DOHH2 (cell line): ENCODE measurements at regions not wholly inside any gene's neighbourhood (a gene's known extent, or its start where the extent isn't known, plus 50 kb on each side); places are given as distances from the start of the nearest gene placed in this dataset.

Experiments
- H3F3A ChIP-seq: fragments of 200-600 bp; sonication (generic), shearing (Covaris generic); 2 replicates; pipeline ENCODE4 v1.6.0; 2016; ENCODE audit warnings: antibody characterized with exemption, mild to moderate bottlenecking; ENCODE audit not compliant: control insufficient read depth, insufficient read depth
- H3K27ac ChIP-seq: fragments of 200-600 bp; sonication (generic); 2 replicates; pipeline ENCODE4 v1.5.1; 2014; ENCODE audit warnings: low read depth, mild to moderate bottlenecking, low read length, moderate library complexity
- H3K27me3 ChIP-seq: fragments of 200-600 bp; sonication (generic); 2 replicates; pipeline ENCODE4 v1.6.1; 2014; ENCODE audit warnings: mild to moderate bottlenecking, low read length, mixed read lengths; ENCODE audit not compliant: control insufficient read depth
- H3K36me3 ChIP-seq: fragments of 200-600 bp; sonication (generic); 2 replicates; pipeline ENCODE4 v1.6.1; 2014; ENCODE audit warnings: mild to moderate bottlenecking, low read length, moderate library complexity, mixed read lengths; ENCODE audit not compliant: control insufficient read depth
- H3K4me1 ChIP-seq: fragments of 200-600 bp; sonication (generic); 2 replicates; pipeline ENCODE4 v1.6.1; 2014; ENCODE audit warnings: mild to moderate bottlenecking, low read length, mixed read lengths; ENCODE audit not compliant: control insufficient read depth
- H3K4me2 ChIP-seq: fragments of 200-600 bp; sonication (generic); 2 replicates; pipeline ENCODE4 v1.6.0; 2014; ENCODE audit warnings: mild to moderate bottlenecking, low read length, moderate library complexity
- H3K4me3 ChIP-seq: fragments of 200-600 bp; sonication (generic); 2 replicates; pipeline ENCODE4 v1.5.1; 2014; ENCODE audit warnings: mild to moderate bottlenecking, low read length, mixed read lengths
- H3K79me2 ChIP-seq: fragments of 200-600 bp; sonication (generic); 2 replicates; pipeline ENCODE4 v1.6.1; 2014; ENCODE audit warnings: mild to moderate bottlenecking, low read length, mixed read lengths; ENCODE audit not compliant: control insufficient read depth
- H3K9me2 ChIP-seq: fragments of 200-600 bp; sonication (generic); replicated peaks from 2 replicates; pipeline ENCODE4 v1.6.1; 2014; ENCODE audit warnings: mild to moderate bottlenecking, low read length, mixed read lengths; ENCODE audit not compliant: control insufficient read depth
- H3K9me3 ChIP-seq: fragments of 200-600 bp; sonication (generic); 2 replicates; pipeline ENCODE4 v1.6.1; 2014; ENCODE audit warnings: antibody characterized with exemption, low read length, mixed read lengths; ENCODE audit not compliant: control insufficient read depth, insufficient read depth
- H4K20me1 ChIP-seq: fragments of 200-600 bp; sonication (generic); 2 replicates; pipeline ENCODE4 v1.6.0; 2014; ENCODE audit warnings: low read depth, mild to moderate bottlenecking, antibody characterized with exemption, low read length, moderate library complexity; ENCODE audit not compliant: control insufficient read depth, insufficient read depth
- CTCF ChIP-seq: fragments of 200-600 bp; sonication (generic); IDR thresholded peaks from one replicate; pipeline ENCODE4 v1.5.1; 2014; ENCODE audit warnings: antibody characterized with exemption, mild to moderate bottlenecking, low read depth, low read length; ENCODE audit not compliant: poor library complexity, severe bottlenecking
- EZH2phosphoT487 ChIP-seq: fragments of 200-600 bp; sonication (generic); IDR thresholded peaks from 2 replicates; pipeline ENCODE4 v1.6.1; 2017; ENCODE audit warnings: borderline replicate concordance, mild to moderate bottlenecking, antibody characterized with exemption, low read length, moderate library complexity, mixed read lengths

- Histone ChIP-seq H4K20me1 (no peaks in the 10 kb centered on the region), H3K4me2 (no peak overlapping the region), H3K27ac (no peak overlapping the region), H3K4me1 (peaks cover 4% of the 10 kb centered on the region; the same call in 1 of the 2 replicates), H3K4me3 (no peak overlapping the region), H3K79me2 (no peaks in the 10 kb centered on the region), H3K9me2 (peaks cover 3% of the 10 kb centered on the region; the same call in 1 of the 2 replicates), H3K9me3 (no peaks in the 10 kb centered on the region), H3K27me3 (no peaks in the 10 kb centered on the region), H3F3A (no peaks in the 10 kb centered on the region), H3K36me3 (no peaks in the 10 kb centered on the region)
- TF ChIP-seq EZH2phosphoT487: no peak
- no peak for TF ChIP-seq CTCF
Observed at GRCh38 chr7:41220266-41220665, 482.6 kb downstream of the INHBA start.

- no peak overlapping the region for H3K4me2 ChIP-seq
- no peaks in the 10 kb centered on the region for H4K20me1 ChIP-seq
- no peak overlapping the region for H3K4me3 ChIP-seq
- no peaks in the 10 kb centered on the region for H3K79me2 ChIP-seq
- no peaks in the 10 kb centered on the region for H3K27me3 ChIP-seq
- H3K27ac ChIP-seq: no peak overlapping the region
- H3K9me3 ChIP-seq: no peaks in the 10 kb centered on the region
- no peaks in the 10 kb centered on the region for H3F3A ChIP-seq
- H3K36me3 ChIP-seq: no peaks in the 10 kb centered on the region
- H3K9me2 ChIP-seq: peaks cover 3% of the 10 kb centered on the region; the same call in 1 of the 2 replicates
- TF ChIP-seq CTCF (no peak), EZH2phosphoT487 (no peak)
- peaks cover 4% of the 10 kb centered on the region; the same call in 1 of the 2 replicates for H3K4me1 ChIP-seq
Observed at GRCh38 chr7:41219276-41219675, 483.6 kb downstream of the INHBA start.

- Histone ChIP-seq H4K20me1 (no peaks in the 10 kb centered on the region), H3K4me3 (no peak overlapping the region), H3K9me3 (no peaks in the 10 kb centered on the region), H3K27me3 (no peaks in the 10 kb centered on the region), H3F3A (no peaks in the 10 kb centered on the region), H3K4me2 (no peak overlapping the region), H3K79me2 (no peaks in the 10 kb centered on the region), H3K27ac (no peak overlapping the region), H3K4me1 (peaks cover 4% of the 10 kb centered on the region; the same call in 1 of the 2 replicates), H3K36me3 (no peaks in the 10 kb centered on the region), H3K9me2 (peaks cover 3% of the 10 kb centered on the region; the same call in 1 of the 2 replicates)
- TF ChIP-seq CTCF (no peak), EZH2phosphoT487 (no peak)
Observed at GRCh38 chr7:41217306-41217705, 485.6 kb downstream of the INHBA start.

GRCh38 chr7:41207141-41207540, 495.7 kb downstream of the INHBA start:
- H4K20me1 ChIP-seq: no peaks in the 10 kb centered on the region
- H3K4me2 ChIP-seq: no peak overlapping the region
- TF ChIP-seq EZH2phosphoT487: no peak
- TF ChIP-seq CTCF: no peak

More at GRCh38 chr7:41207141-41207540, 495.7 kb downstream of the INHBA start:
- no peaks in the 10 kb centered on the region for H3K36me3 ChIP-seq
- H3K27ac ChIP-seq: no peak overlapping the region
- H3K9me2 ChIP-seq: no peaks in the 10 kb centered on the region; the same call in 1 of the 2 replicates
- H3K4me3 ChIP-seq: no peak overlapping the region
- H3K79me2 ChIP-seq: no peaks in the 10 kb centered on the region
- no peaks in the 10 kb centered on the region for H3F3A ChIP-seq
- no peaks in the 10 kb centered on the region for H3K4me1 ChIP-seq
- no peaks in the 10 kb centered on the region for H3K9me3 ChIP-seq
- no peaks in the 10 kb centered on the region for H3K27me3 ChIP-seq
